HG02588 (cell line): ENCODE measurements at regions not wholly inside any gene's neighbourhood (a gene's known extent, or its start where the extent isn't known, plus 50 kb on each side); places are given as distances from the start of the nearest gene placed in this dataset.
"Not testable (repeated sequence)": the region's sequence is repeated elsewhere in the genome, so short reads cannot be mapped to it uniquely, and the experiment has no call there.

ENCODE experiments used
- ATAC-seq: cut with Tn5 transposase; IDR thresholded peaks from one replicate; pipeline ENCODE4 v1.9.1; 2021; ENCODE audit warnings: mild to moderate bottlenecking, moderate library complexity; ENCODE audit not compliant: unreplicated experiment

- ATAC-seq: no peak
These were observed 241.7 kb downstream of the SETD4 start for GRCh38 chr21:35818597-35818996.

- ATAC-seq: no peak
These were observed 245.3 kb downstream of the SETD4 start for GRCh38 chr21:35814858-35815619.

- no peak for ATAC-seq
These were observed 247.6 kb downstream of the SETD4 start for GRCh38 chr21:35812679-35813078.

- ATAC-seq: no peak
These were observed 249.0 kb downstream of the SETD4 start for GRCh38 chr21:35811191-35811806.

GRCh38 chr21:35810431-35810970 is 249.8 kb downstream of the SETD4 start:
- ATAC-seq: no peak

- no peak for ATAC-seq
These were observed 258.9 kb downstream of the SETD4 start for GRCh38 chr21:35801391-35801790.

- ATAC-seq: not testable (repeated sequence)
These were observed 259.4 kb downstream of the SETD4 start for GRCh38 chr21:35800796-35801385.

- ATAC-seq: no peak
These were observed 263.5 kb downstream of the SETD4 start for GRCh38 chr21:35796844-35797243.

- ATAC-seq: not testable (repeated sequence)
These were observed 265.8 kb downstream of the SETD4 start for GRCh38 chr21:35794527-35794926.

GRCh38 chr21:35792569-35793305 is 267.6 kb downstream of the SETD4 start:
- ATAC-seq: no peak

GRCh38 chr21:35791541-35792325 is 268.6 kb downstream of the SETD4 start:
- no peak for ATAC-seq

GRCh38 chr21:35783721-35784120 is 276.6 kb downstream of the SETD4 start:
- no peak for ATAC-seq

- ATAC-seq: no peak
These were observed 277.7 kb downstream of the SETD4 start for GRCh38 chr21:35782667-35783066.

GRCh38 chr21:35780983-35781382 is 279.3 kb downstream of the SETD4 start:
- ATAC-seq: no peak

GRCh38 chr21:35779690-35780570 is 280.4 kb downstream of the SETD4 start:
- no peak for ATAC-seq

- ATAC-seq: no peak
These were observed 281.2 kb downstream of the SETD4 start for GRCh38 chr21:35779167-35779566.

- ATAC-seq: no peak
These were observed 283.2 kb downstream of the SETD4 start for GRCh38 chr21:35777081-35777480.

GRCh38 chr21:35775778-35776544 is 284.4 kb downstream of the SETD4 start:
- no peak for ATAC-seq
